ENCODE measurements at regions not wholly inside any gene's neighbourhood (a gene's known extent, or its start where the extent isn't known, plus 50 kb on each side); places are given as distances from the start of the nearest gene placed in this dataset.

GRCh38 chr13:33452873-33453517, 167.4 kb upstream of the STARD13 start:
- ATAC-seq (no peak), DNase-seq (no peak)
- intact Hi-C loops (cut with DNase I, micrococcal nuclease) = no loop called here

- intact Hi-C loops (cut with DNase I, micrococcal nuclease) = no loop called here
- ATAC-seq (no peak), DNase-seq (no peak)
Measured at GRCh38 chr13:33453936-33454335, 168.4 kb upstream of the STARD13 start.

GRCh38 chr13:33454844-33455705, 169.5 kb upstream of the STARD13 start:
- ATAC-seq (no peak), DNase-seq (no peak)
- intact Hi-C loops (cut with DNase I, micrococcal nuclease) = no loop called here

GRCh38 chr13:33459702-33460101, 174.1 kb upstream of the STARD13 start:
- ATAC-seq = no peak
- no peak for DNase-seq
- intact Hi-C loops (cut with DNase I, micrococcal nuclease) = no loop called here

GRCh38 chr13:33462109-33462508, 176.6 kb upstream of the STARD13 start:
- intact Hi-C loops (cut with DNase I, micrococcal nuclease) = no loop called here
- ATAC-seq (no peak), DNase-seq (no peak)

- ATAC-seq (no peak), DNase-seq (no peak)
- intact Hi-C loops (cut with DNase I, micrococcal nuclease) = no loop called here
Measured at GRCh38 chr13:33464345-33464744, 178.8 kb upstream of the STARD13 start.

- intact Hi-C loops (cut with DNase I, micrococcal nuclease) = no loop called here
- DNase-seq (no peak), ATAC-seq (no peak)
Measured at GRCh38 chr13:33466262-33466661, 180.7 kb upstream of the STARD13 start.

- DNase-seq (no peak), ATAC-seq (no peak)
- intact Hi-C loops (cut with DNase I, micrococcal nuclease) = no loop called here
Measured at GRCh38 chr13:33467556-33467955, 182.0 kb upstream of the STARD13 start.

- intact Hi-C loops (cut with DNase I, micrococcal nuclease) = no loop called here
- DNase-seq = no peak
- no peak for ATAC-seq
Measured at GRCh38 chr13:33471204-33471603, 185.6 kb upstream of the STARD13 start.

GRCh38 chr13:33472446-33472845, 186.9 kb upstream of the STARD13 start:
- intact Hi-C loops (cut with DNase I, micrococcal nuclease) = no loop called here
- ATAC-seq (no peak), DNase-seq (no peak)

- no peak for DNase-seq
- ATAC-seq = no peak
- intact Hi-C loops (cut with DNase I, micrococcal nuclease) = no loop called here
Measured at GRCh38 chr13:33479105-33479504, 193.6 kb upstream of the STARD13 start.

GRCh38 chr13:33480561-33480960, 195.0 kb upstream of the STARD13 start:
- ATAC-seq = no peak
- intact Hi-C loops (cut with DNase I, micrococcal nuclease) = no loop called here
- no peak for DNase-seq

- ATAC-seq (no peak), DNase-seq (no peak)
- intact Hi-C loops (cut with DNase I, micrococcal nuclease) = no loop called here
Measured at GRCh38 chr13:33483471-33483870, 197.9 kb upstream of the STARD13 start.

- intact Hi-C loops (cut with DNase I, micrococcal nuclease) = no loop called here
- DNase-seq (no peak), ATAC-seq (no peak)
Measured at GRCh38 chr13:33485247-33485646, 199.7 kb upstream of the STARD13 start.

- intact Hi-C loops (cut with DNase I, micrococcal nuclease) = no loop called here
- DNase-seq = no peak
- peak; percentile 87 for ATAC-seq
Measured at GRCh38 chr13:33487575-33488243, 202.2 kb upstream of the STARD13 start.

GRCh38 chr13:33489563-33489962, 204.0 kb upstream of the STARD13 start:
- intact Hi-C loops (cut with DNase I, micrococcal nuclease) = no loop called here
- ATAC-seq = no peak
- no peak for DNase-seq

- no peak for ATAC-seq
- intact Hi-C loops (cut with DNase I, micrococcal nuclease) = no loop called here
- no peak for DNase-seq
Measured at GRCh38 chr13:33490461-33491327, 205.1 kb upstream of the STARD13 start.

GRCh38 chr13:33493672-33494365, 208.3 kb upstream of the STARD13 start:
- no peak for DNase-seq

More at GRCh38 chr13:33493672-33494365, 208.3 kb upstream of the STARD13 start:
- intact Hi-C loops (cut with DNase I, micrococcal nuclease) = no loop called here
- peak; percentile 46 for ATAC-seq

Data from left colon (tissue), 2 donors.